Sigmoid colon (tissue), 6 donors: ENCODE measurements at regions not wholly inside any gene's neighbourhood (a gene's known extent, or its start where the extent isn't known, plus 50 kb on each side); places are given as distances from the start of the nearest gene placed in this dataset.
A peak's percentile ranks its signal among the peaks of the same experiment; 100 is the strongest.

Experiments
- DNase-seq: peaks from one replicate; pipeline ENCODE4 v3.0.0-alpha.2; 2019
- H3K27ac ChIP-seq, 4 donors: fragments of 200-600 bp; sonication (generic); one replicate each; pipeline ENCODE4 v1.5.1; 2016 to 2019; ENCODE audit warnings: mild to moderate bottlenecking in 1 of 4
- H3K27me3 ChIP-seq, 3 donors: fragments of 200-600 bp; sonication (generic); one replicate each; pipeline ENCODE4 v1.5.1; 2019; ENCODE audit warnings: mild to moderate bottlenecking in 1 of 3
- H3K36me3 ChIP-seq, 4 donors: fragments of 200-600 bp; sonication (generic); one replicate each; pipeline ENCODE4 v1.5.1; 2016 to 2019
- H3K4me1 ChIP-seq, 4 donors: fragments of 200-600 bp; sonication (generic); one replicate each; pipeline ENCODE4 v1.5.1; 2017 to 2019
- H3K4me3 ChIP-seq, 4 donors: fragments of 200-600 bp; sonication (generic); one replicate each; pipeline ENCODE4 v1.5.1; 2017 to 2019; ENCODE audit warnings: mild to moderate bottlenecking in 2 of 4, moderate library complexity in 1 of 4
- H3K9me3 ChIP-seq, 4 donors: fragments of 200-600 bp in 3 of 4; sonication (generic) in 3 of 4; one replicate each; pipeline versions ENCODE4 v1.5.1 to v1.6.1; 2013 to 2019
- EP300 ChIP-seq, 4 donors: sonication (generic); formaldehyde crosslinking; IDR thresholded peaks; one replicate each; pipeline ENCODE4 v1.6.1; 2017; ENCODE audit warnings: antibody characterized with exemption in 4 of 4
- POLR2A ChIP-seq, 2 donors: fragments of 450-650 bp; IDR thresholded peaks; one replicate each; pipeline ENCODE4 v1.6.1; 2016; ENCODE audit warnings: antibody characterized with exemption in 2 of 2, mild to moderate bottlenecking in 2 of 2, moderate library complexity in 2 of 2
- POLR2AphosphoS5 ChIP-seq, 4 donors: sonication (generic); formaldehyde crosslinking; IDR thresholded peaks; one replicate each; pipeline ENCODE4 v1.6.1; 2017; ENCODE audit warnings: antibody characterized with exemption in 4 of 4
- WGBS, 2 donors: extraction: QIAGEN DNeasy Blood & Tissue Kit; methylation state at CpG; one replicate each; pipeline ENCODE4 v1.1.7; 2013; 5-methylcytosine and 5-hydroxymethylcytosine counted together
- intact Hi-C: fragments of 100-400 bp; cut with DNase I; formaldehyde crosslinking; loops from one replicate; pipeline ENCODE4 v1.15.1; 2023
- TF ChIP-seq, protein P1 (sequence below), 4 experiments: fragments of 450-650 bp in 3 of 4; fragments of 200-600 bp in 1 of 4; IDR thresholded peaks; one replicate each; pipeline ENCODE4 v1.5.1; 2016 to 2019; ENCODE audit warnings: antibody characterized with exemption in 4 of 4, mild to moderate bottlenecking in 3 of 4, moderate library complexity in 2 of 4
- donor health status: healthy with polysubstance abuse.
- donor health status: healthy.

DNA sequence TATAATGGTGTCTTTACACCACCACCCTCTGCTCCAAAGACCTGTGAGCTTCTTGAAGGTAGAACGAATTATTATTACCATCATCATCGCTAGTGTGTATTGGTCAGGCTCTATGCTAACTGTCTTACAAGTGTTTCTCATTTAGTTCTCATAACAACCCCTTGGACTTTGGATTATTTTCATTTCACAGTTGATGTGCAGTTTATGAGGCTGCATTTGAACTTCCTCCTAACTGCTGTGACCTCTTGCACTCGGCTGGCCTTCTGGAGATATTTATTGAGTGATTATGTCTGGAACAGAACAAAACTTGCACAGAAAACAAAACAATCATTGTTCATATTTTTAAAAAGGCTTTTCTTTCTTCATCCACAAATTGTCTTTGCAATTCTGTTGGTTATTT, 306.3 kb upstream of the SGCD start:
- Histone ChIP-seq H3K27ac (no peak overlapping the region), H3K36me3 (no peaks in the 10 kb centered on the region), H3K4me1 (peaks cover 0 to 24% (median 19%) of the 10 kb centered on the region in 4 donors), H3K9me3 (no peaks in the 10 kb centered on the region), H3K4me3 (no peak overlapping the region), H3K27me3 (no peaks in the 10 kb centered on the region)
- no peak for DNase-seq
- 18 to 60% methylated on average over 3 of the region's 3 CpGs for WGBS, 2 donors
- intact Hi-C loops = no loop called here
- no peak for TF ChIP-seq POLR2AphosphoS5 (IDR thresholded peaks at IDR 0.05)
- TF ChIP-seq, protein P1, sequence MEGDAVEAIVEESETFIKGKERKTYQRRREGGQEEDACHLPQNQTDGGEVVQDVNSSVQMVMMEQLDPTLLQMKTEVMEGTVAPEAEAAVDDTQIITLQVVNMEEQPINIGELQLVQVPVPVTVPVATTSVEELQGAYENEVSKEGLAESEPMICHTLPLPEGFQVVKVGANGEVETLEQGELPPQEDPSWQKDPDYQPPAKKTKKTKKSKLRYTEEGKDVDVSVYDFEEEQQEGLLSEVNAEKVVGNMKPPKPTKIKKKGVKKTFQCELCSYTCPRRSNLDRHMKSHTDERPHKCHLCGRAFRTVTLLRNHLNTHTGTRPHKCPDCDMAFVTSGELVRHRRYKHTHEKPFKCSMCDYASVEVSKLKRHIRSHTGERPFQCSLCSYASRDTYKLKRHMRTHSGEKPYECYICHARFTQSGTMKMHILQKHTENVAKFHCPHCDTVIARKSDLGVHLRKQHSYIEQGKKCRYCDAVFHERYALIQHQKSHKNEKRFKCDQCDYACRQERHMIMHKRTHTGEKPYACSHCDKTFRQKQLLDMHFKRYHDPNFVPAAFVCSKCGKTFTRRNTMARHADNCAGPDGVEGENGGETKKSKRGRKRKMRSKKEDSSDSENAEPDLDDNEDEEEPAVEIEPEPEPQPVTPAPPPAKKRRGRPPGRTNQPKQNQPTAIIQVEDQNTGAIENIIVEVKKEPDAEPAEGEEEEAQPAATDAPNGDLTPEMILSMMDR (IDR thresholded peaks at IDR 0.05) = no peak
- TF ChIP-seq POLR2A (IDR thresholded peaks at IDR 0.05) = no peak
- no peak for TF ChIP-seq EP300 (IDR thresholded peaks at IDR 0.05)

DNA sequence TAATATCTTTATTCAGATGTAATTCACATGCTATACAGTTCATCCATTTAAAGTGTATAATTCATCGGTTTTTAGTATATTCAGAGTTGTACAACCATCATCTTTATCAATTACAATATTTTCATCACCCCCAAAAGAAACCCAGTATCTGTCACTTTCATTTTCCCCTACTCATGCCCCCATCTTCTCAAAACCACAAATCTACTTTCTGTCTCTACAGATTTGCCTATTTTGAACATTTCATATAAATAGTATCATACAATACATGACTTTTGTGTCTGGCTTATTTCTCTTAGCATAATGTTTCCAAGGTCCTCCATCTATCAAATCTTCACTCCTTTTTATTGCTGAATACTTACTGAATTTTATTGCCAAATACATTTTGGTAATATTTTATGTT, 305.1 kb upstream of the SGCD start:
- H3K27ac ChIP-seq = no peak overlapping the region
- H3K36me3 ChIP-seq = no peaks in the 10 kb centered on the region
- intact Hi-C loops = no loop called here
- no peak for DNase-seq
- WGBS, 2 donors = 93 to 95% methylated on average over 1 of the region's 1 CpG
- H3K4me1 ChIP-seq = peaks cover 0 to 24% (median 19%) of the 10 kb centered on the region in 4 donors
- H3K4me3 ChIP-seq = no peak overlapping the region
- no peaks in the 10 kb centered on the region for H3K9me3 ChIP-seq
- TF ChIP-seq POLR2AphosphoS5 (IDR thresholded peaks at IDR 0.05) = no peak
- TF ChIP-seq EP300 (IDR thresholded peaks at IDR 0.05) = no peak
- TF ChIP-seq, protein P1 (IDR thresholded peaks at IDR 0.05) = no peak
- no peak for TF ChIP-seq POLR2A (IDR thresholded peaks at IDR 0.05)
- no peaks in the 10 kb centered on the region for H3K27me3 ChIP-seq

DNA sequence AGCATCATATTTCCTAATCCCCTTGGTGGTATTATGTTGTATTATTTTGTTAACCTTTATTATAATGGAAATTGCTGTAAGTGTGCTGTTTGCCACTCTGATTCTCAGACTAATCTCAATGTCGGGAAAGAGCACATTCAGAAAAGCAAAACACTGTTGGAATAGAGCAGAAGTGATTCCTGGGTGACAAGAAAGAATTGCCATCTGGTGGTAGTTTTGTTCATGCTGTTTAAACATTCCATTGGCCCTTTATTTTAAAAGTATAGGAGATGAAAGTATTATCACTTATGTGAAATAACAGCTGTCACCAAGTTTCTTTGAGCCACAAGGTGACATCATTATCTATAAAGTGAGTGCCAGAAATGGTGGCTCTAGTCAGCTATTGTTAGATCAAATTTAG, 301.3 kb upstream of the SGCD start:
- no peak overlapping the region for H3K27ac ChIP-seq
- no peaks in the 10 kb centered on the region for H3K27me3 ChIP-seq
- H3K4me1 ChIP-seq = peaks cover 0 to 14% (median 12%) of the 10 kb centered on the region in 4 donors
- intact Hi-C loops = no loop called here
- 78 to 84% methylated on average over 1 of the region's 1 CpG for WGBS, 2 donors
- TF ChIP-seq POLR2AphosphoS5 (IDR thresholded peaks at IDR 0.05) (no peak), EP300 (IDR thresholded peaks at IDR 0.05) (no peak), POLR2A (IDR thresholded peaks at IDR 0.05) (no peak)
- TF ChIP-seq, protein P1 (IDR thresholded peaks at IDR 0.05) = no peak
- no peak overlapping the region for H3K4me3 ChIP-seq
- H3K36me3 ChIP-seq = no peaks in the 10 kb centered on the region
- no peaks in the 10 kb centered on the region for H3K9me3 ChIP-seq
- DNase-seq = no peak

DNA sequence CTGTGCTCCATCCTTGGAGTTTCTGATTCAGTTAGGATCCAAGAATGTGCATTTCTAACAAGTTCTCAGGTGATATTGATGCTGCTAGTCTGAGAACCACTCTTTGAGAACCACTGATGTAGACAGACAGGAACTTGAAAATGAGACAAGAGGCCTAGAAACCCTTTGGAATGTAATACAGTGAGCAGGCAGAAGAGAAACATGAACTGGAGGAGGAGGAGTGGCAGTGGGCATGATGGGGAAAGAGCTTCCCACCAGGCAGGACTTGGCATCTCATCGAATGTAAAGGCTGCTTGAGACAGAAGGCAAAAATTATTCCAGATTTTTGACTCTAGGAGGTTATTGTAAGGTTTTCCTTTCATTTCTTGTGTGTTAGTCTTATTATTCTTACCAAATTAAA, 295.8 kb upstream of the SGCD start:
- intact Hi-C loops = no loop called here
- no peak for DNase-seq
- 91 to 92% methylated on average over 1 of the region's 1 CpG for WGBS, 2 donors
- Histone ChIP-seq H3K27ac (no peak overlapping the region), H3K4me3 (no peak overlapping the region), H3K27me3 (no peaks in the 10 kb centered on the region), H3K9me3 (no peaks in the 10 kb centered on the region), H3K4me1 (peaks cover 0 to 3% (median 1%) of the 10 kb centered on the region in 4 donors), H3K36me3 (no peaks in the 10 kb centered on the region)
- TF ChIP-seq POLR2A (IDR thresholded peaks at IDR 0.05) (no peak), POLR2AphosphoS5 (IDR thresholded peaks at IDR 0.05) (no peak), EP300 (IDR thresholded peaks at IDR 0.05) (no peak)
- TF ChIP-seq, protein P1 (IDR thresholded peaks at IDR 0.05) = no peak

DNA sequence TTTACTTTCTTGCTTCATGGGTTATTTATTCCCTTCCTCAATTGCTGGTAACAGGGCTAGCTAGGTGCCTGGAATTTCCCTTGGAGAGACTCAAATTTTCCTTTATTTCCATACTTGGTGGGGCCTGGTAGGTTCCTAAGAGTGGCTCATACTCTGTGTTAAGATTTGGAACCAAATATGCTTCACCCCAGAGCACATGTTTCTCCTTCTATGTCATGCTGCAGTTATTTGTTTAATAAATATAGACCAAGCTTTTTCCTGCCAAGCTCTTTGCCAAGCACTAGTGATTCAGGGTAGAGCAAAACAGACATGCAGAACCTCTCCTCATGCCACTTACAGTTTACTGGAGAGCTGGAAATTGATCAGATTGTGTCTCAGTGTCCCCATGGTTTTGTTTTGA, 290.3 kb upstream of the SGCD start:
- no peaks in the 10 kb centered on the region for H3K27me3 ChIP-seq
- no peaks in the 10 kb centered on the region for H3K36me3 ChIP-seq
- no peak for DNase-seq
- no peaks in the 10 kb centered on the region for H3K9me3 ChIP-seq
- no peak overlapping the region for H3K4me3 ChIP-seq
- H3K27ac ChIP-seq = peak overlapping the region in 2 of 4 donors; percentile 1 to 52
- intact Hi-C loops = no loop called here
- H3K4me1 ChIP-seq = peaks cover 0 to 33% (median 24%) of the 10 kb centered on the region in 4 donors
- TF ChIP-seq EP300 (IDR thresholded peaks at IDR 0.05) (no peak), POLR2AphosphoS5 (IDR thresholded peaks at IDR 0.05) (no peak), POLR2A (IDR thresholded peaks at IDR 0.05) (no peak)
- TF ChIP-seq, protein P1 (IDR thresholded peaks at IDR 0.05) = no peak
